Esophagus (tissue), 2 donors: ENCODE measurements at regions not wholly inside any gene's neighbourhood (a gene's known extent, or its start where the extent isn't known, plus 50 kb on each side); places are given as distances from the start of the nearest gene placed in this dataset.

Experiments
- H3K27ac ChIP-seq, 2 donors: one replicate each; pipeline ENCODE4 v1.5.1; 2013; ENCODE audit warnings: low read depth in 2 of 2, mild to moderate bottlenecking in 2 of 2, inconsistent platforms in 1 of 2, low read length in 1 of 2, moderate library complexity in 1 of 2
- H3K27me3 ChIP-seq, 2 donors: one replicate each; pipeline ENCODE4 v1.6.1; 2013; ENCODE audit warnings: low read length in 2 of 2, control low read depth in 1 of 2, mild to moderate bottlenecking in 1 of 2; ENCODE audit not compliant: insufficient read depth in 2 of 2, control insufficient read depth in 1 of 2
- H3K36me3 ChIP-seq, 2 donors: one replicate each; pipeline ENCODE4 v1.6.1; 2013; ENCODE audit warnings: low read length in 1 of 2; ENCODE audit not compliant: control insufficient read depth in 2 of 2, insufficient read depth in 2 of 2
- H3K4me1 ChIP-seq, 2 donors: one replicate each; pipeline ENCODE4 v1.6.1; 2013; ENCODE audit warnings: low read length in 1 of 2; ENCODE audit not compliant: control insufficient read depth in 2 of 2, insufficient read depth in 2 of 2
- H3K4me3 ChIP-seq, 2 donors: one replicate each; pipeline ENCODE4 v1.5.1; 2013; ENCODE audit warnings: low read length in 2 of 2, mild to moderate bottlenecking in 2 of 2, low read depth in 1 of 2, moderate library complexity in 1 of 2
- H3K9me3 ChIP-seq, 2 donors: one replicate each; pipeline ENCODE4 v1.6.1; 2013; ENCODE audit warnings: mild to moderate bottlenecking in 2 of 2, low read depth in 1 of 2, low read length in 1 of 2, moderate library complexity in 1 of 2; ENCODE audit not compliant: control insufficient read depth in 2 of 2, insufficient read depth in 1 of 2
- WGBS, 2 donors: extraction: QIAGEN DNeasy Blood & Tissue Kit; methylation state at CpG; one replicate each; pipeline ENCODE4 v1.1.7; 2013; 5-methylcytosine and 5-hydroxymethylcytosine counted together
- donor health status: healthy with polysubstance abuse.
- donor health status: Bipolar disorder and iron deficiency.

- H3K27me3 ChIP-seq = no peaks in the 10 kb centered on the region
- WGBS, 2 donors = 83 to 89% methylated on average over 4 of the region's 4 CpGs
- H3K27ac ChIP-seq = no peak overlapping the region
- no peaks in the 10 kb centered on the region for H3K36me3 ChIP-seq
- no peaks in the 10 kb centered on the region for H3K4me1 ChIP-seq
- H3K9me3 ChIP-seq = no peaks in the 10 kb centered on the region
- H3K4me3 ChIP-seq = no peak overlapping the region
Measured at GRCh38 chr14:82502043-82502442, 968.4 kb upstream of the SEL1L start.

GRCh38 chr14:82504894-82505293 is 971.2 kb upstream of the SEL1L start:
- H3K27me3 ChIP-seq = no peaks in the 10 kb centered on the region
- H3K27ac ChIP-seq = no peak overlapping the region
- H3K4me1 ChIP-seq = no peaks in the 10 kb centered on the region
- no peaks in the 10 kb centered on the region for H3K9me3 ChIP-seq
- no peak overlapping the region for H3K4me3 ChIP-seq
- H3K36me3 ChIP-seq = no peaks in the 10 kb centered on the region

GRCh38 chr14:82510007-82510406 is 976.4 kb upstream of the SEL1L start:
- H3K4me3 ChIP-seq = no peak overlapping the region
- 96 to 97% methylated on average over 5 of the region's 5 CpGs for WGBS, 2 donors
- no peaks in the 10 kb centered on the region for H3K27me3 ChIP-seq
- no peaks in the 10 kb centered on the region for H3K4me1 ChIP-seq
- no peaks in the 10 kb centered on the region for H3K9me3 ChIP-seq
- H3K36me3 ChIP-seq = no peaks in the 10 kb centered on the region
- H3K27ac ChIP-seq = no peak overlapping the region

- Histone ChIP-seq H3K36me3 (no peaks in the 10 kb centered on the region), H3K27ac (no peak overlapping the region), H3K27me3 (no peaks in the 10 kb centered on the region), H3K4me3 (no peak overlapping the region), H3K9me3 (no peaks in the 10 kb centered on the region), H3K4me1 (no peaks in the 10 kb centered on the region)
- WGBS, 2 donors = 70 to 76% methylated on average over 1 of the region's 1 CpG
Measured at GRCh38 chr14:82511399-82511798, 977.7 kb upstream of the SEL1L start.

GRCh38 chr14:82520765-82521164 is 987.1 kb upstream of the SEL1L start:
- Histone ChIP-seq H3K27ac (no peak overlapping the region), H3K9me3 (no peaks in the 10 kb centered on the region), H3K4me3 (no peak overlapping the region), H3K27me3 (no peaks in the 10 kb centered on the region), H3K4me1 (no peaks in the 10 kb centered on the region), H3K36me3 (no peaks in the 10 kb centered on the region)
- 74 to 81% methylated on average over 1 of the region's 1 CpG for WGBS, 2 donors

- Histone ChIP-seq H3K4me1 (no peaks in the 10 kb centered on the region), H3K36me3 (no peaks in the 10 kb centered on the region), H3K27ac (no peak overlapping the region), H3K27me3 (no peaks in the 10 kb centered on the region), H3K9me3 (no peaks in the 10 kb centered on the region), H3K4me3 (no peak overlapping the region)
Measured at GRCh38 chr14:82521191-82521590, 987.5 kb upstream of the SEL1L start.

- 39 to 56% methylated on average over 1 of the region's 1 CpG for WGBS, 2 donors
- H3K27me3 ChIP-seq = no peaks in the 10 kb centered on the region
- no peaks in the 10 kb centered on the region for H3K36me3 ChIP-seq
- H3K27ac ChIP-seq = no peak overlapping the region
- H3K4me1 ChIP-seq = no peaks in the 10 kb centered on the region
- H3K4me3 ChIP-seq = no peak overlapping the region
- no peaks in the 10 kb centered on the region for H3K9me3 ChIP-seq
Measured at GRCh38 chr14:82528016-82528415, 994.4 kb upstream of the SEL1L start.

GRCh38 chr14:82533351-82533750 is 999.7 kb upstream of the SEL1L start:
- Histone ChIP-seq H3K27me3 (no peaks in the 10 kb centered on the region), H3K36me3 (no peaks in the 10 kb centered on the region), H3K27ac (no peak overlapping the region), H3K4me3 (no peak overlapping the region), H3K9me3 (no peaks in the 10 kb centered on the region), H3K4me1 (no peaks in the 10 kb centered on the region)
- WGBS, 2 donors = 60 to 62% methylated on average over 2 of the region's 2 CpGs

- Histone ChIP-seq H3K4me1 (no peaks in the 10 kb centered on the region), H3K9me3 (no peaks in the 10 kb centered on the region), H3K27ac (no peak overlapping the region), H3K36me3 (no peaks in the 10 kb centered on the region), H3K4me3 (no peak overlapping the region), H3K27me3 (no peaks in the 10 kb centered on the region)
- WGBS, 2 donors = 46 to 49% methylated on average over 2 of the region's 2 CpGs
Measured at GRCh38 chr14:82536566-82536965, 1002.9 kb upstream of the SEL1L start.

- no peaks in the 10 kb centered on the region for H3K27me3 ChIP-seq
- H3K36me3 ChIP-seq = no peaks in the 10 kb centered on the region
- no peaks in the 10 kb centered on the region for H3K4me1 ChIP-seq
- H3K27ac ChIP-seq = no peak overlapping the region
- no peaks in the 10 kb centered on the region for H3K9me3 ChIP-seq
- WGBS, 2 donors = 48 to 58% methylated on average over 3 of the region's 3 CpGs
- no peak overlapping the region for H3K4me3 ChIP-seq
Measured at GRCh38 chr14:82537831-82538230, 1004.2 kb upstream of the SEL1L start.
